Kidney (tissue), 13 donors: ENCODE measurements at regions not wholly inside any gene's neighbourhood (a gene's known extent, or its start where the extent isn't known, plus 50 kb on each side); places are given as distances from the start of the nearest gene placed in this dataset.

Experiments
- DNase-seq, 5 donors: peaks; one replicate each; pipeline ENCODE4 v3.0.0-alpha.2; 2013 to 2020
- FAIRE-seq: peaks from 2 replicates; lab custom pipeline; 2012; peaks lifted over from hg19 to GRCh38; lab: Jason Lieb, UNC
- H3K27ac ChIP-seq, 2 donors: one replicate each; pipeline ENCODE4 v1.7.0; 2013; ENCODE audit warnings: low read depth in 2 of 2, low read length in 2 of 2, inconsistent platforms in 1 of 2
- H3K27me3 ChIP-seq: one replicate; pipeline ENCODE4 v1.7.1; 2013; ENCODE audit warnings: low read length, inconsistent platforms; ENCODE audit not compliant: control insufficient read depth, insufficient read depth
- H3K36me3 ChIP-seq, 3 donors: one replicate each; pipeline versions ENCODE4 v1.7.0 to v1.7.1; 2013; ENCODE audit warnings: low read length in 3 of 3, control low read depth in 1 of 3, inconsistent platforms in 1 of 3; ENCODE audit not compliant: insufficient read depth in 3 of 3, control insufficient read depth in 2 of 3
- H3K4me1 ChIP-seq, 3 donors: one replicate each; pipeline versions ENCODE4 v1.7.0 to v1.7.1; 2013; ENCODE audit warnings: low read length in 3 of 3, inconsistent platforms in 1 of 3, low read depth in 1 of 3; ENCODE audit not compliant: control insufficient read depth in 2 of 3, insufficient read depth in 2 of 3
- H3K4me3 ChIP-seq, 3 donors: one replicate each; pipeline versions ENCODE4 v1.7.0 to v1.8.1; 2013; ENCODE audit warnings: low read length in 3 of 3, control low read depth in 1 of 3, inconsistent platforms in 1 of 3
- H3K9ac ChIP-seq, 3 donors: one replicate each; pipeline versions ENCODE4 v1.7.0 to v1.7.1; 2013; ENCODE audit warnings: low read length in 3 of 3, control low read depth in 1 of 3, inconsistent platforms in 1 of 3
- H3K9me3 ChIP-seq, 3 donors: one replicate each; pipeline versions ENCODE4 v1.7.0 to v1.7.1; 2013; ENCODE audit warnings: low read length in 3 of 3, control low read depth in 1 of 3, inconsistent platforms in 1 of 3; ENCODE audit not compliant: control insufficient read depth in 2 of 3, insufficient read depth in 1 of 3
- CTCF ChIP-seq: IDR thresholded peaks from 3 replicates; pipeline ENCODE4 v1.5.1; 2012; ENCODE audit warnings: mild to moderate bottlenecking, moderate library complexity, borderline replicate concordance; ENCODE audit not compliant: insufficient read depth; ENCODE audit errors: extremely low read depth
- intact Hi-C: fragments of 100-400 bp; cut with DNase I; formaldehyde crosslinking; loops from one replicate; pipeline ENCODE4 v1.11.1; 2022
- donor health status: control.
- donor health status: control.
- donor health status: control.
- donor health status: control.
- donor health status: control.
- donor health status: DM: yes; HTN: yes; CAD: no.
- donor health status: Normal renal cell carcinoma (clear cell type).

GRCh38 chr7:10908600-10908999, 65.1 kb upstream of the PHF14 start:
- H3K36me3 ChIP-seq: no peaks in the 10 kb centered on the region
- H3K4me3 ChIP-seq: no peak overlapping the region
- intact Hi-C loops: no loop called here
- H3K9me3 ChIP-seq: peaks cover 0 to 6% (median 0%) of the 10 kb centered on the region in 3 donors
- no peak overlapping the region for H3K9ac ChIP-seq
- no peaks in the 10 kb centered on the region for H3K27me3 ChIP-seq
- DNase-seq: peak in 1 of 5 donors; percentile 7
- H3K4me1 ChIP-seq: no peaks in the 10 kb centered on the region
- H3K27ac ChIP-seq: no peak overlapping the region
- TF ChIP-seq CTCF: no peak
- no peak for FAIRE-seq

GRCh38 chr7:10910447-10910846, 63.2 kb upstream of the PHF14 start:
- H3K9ac ChIP-seq: no peak overlapping the region
- no peak overlapping the region for H3K27ac ChIP-seq
- FAIRE-seq: no peak
- H3K9me3 ChIP-seq: peaks cover 0 to 6% (median 0%) of the 10 kb centered on the region in 3 donors
- intact Hi-C loops: no loop called here
- H3K4me3 ChIP-seq: no peak overlapping the region
- no peaks in the 10 kb centered on the region for H3K4me1 ChIP-seq
- H3K36me3 ChIP-seq: no peaks in the 10 kb centered on the region
- DNase-seq: no peak
- TF ChIP-seq CTCF: no peak
- no peaks in the 10 kb centered on the region for H3K27me3 ChIP-seq

- no peak for FAIRE-seq
These were observed 61.6 kb upstream of the PHF14 start for GRCh38 chr7:10912077-10912476.

More at GRCh38 chr7:10912077-10912476, 61.6 kb upstream of the PHF14 start:
- H3K4me3 ChIP-seq: no peak overlapping the region
- H3K9ac ChIP-seq: no peak overlapping the region
- no peak for TF ChIP-seq CTCF
- no peaks in the 10 kb centered on the region for H3K36me3 ChIP-seq
- intact Hi-C loops: no loop called here
- no peak overlapping the region for H3K27ac ChIP-seq
- H3K9me3 ChIP-seq: peaks cover 0 to 6% (median 0%) of the 10 kb centered on the region in 3 donors
- no peaks in the 10 kb centered on the region for H3K27me3 ChIP-seq
- DNase-seq: no peak
- no peaks in the 10 kb centered on the region for H3K4me1 ChIP-seq
